KG1 (cell line): ENCODE measurements at regions not wholly inside any gene's neighbourhood (a gene's known extent, or its start where the extent isn't known, plus 50 kb on each side); places are given as distances from the start of the nearest gene placed in this dataset.

ENCODE experiments used
- DNase-seq: peaks from one replicate; lab custom pipeline; 2025; lab: John Stamatoyannopoulos, UW

- DNase-seq = no peak
These were observed 184.4 kb downstream of the SIPA1L2 start for GRCh38 chr1:232445361-232446106.

- DNase-seq = no peak
These were observed 186.6 kb downstream of the SIPA1L2 start for GRCh38 chr1:232443372-232443771.

GRCh38 chr1:232441036-232441411, 188.9 kb downstream of the SIPA1L2 start:
- no peak for DNase-seq

GRCh38 chr1:232440325-232441035, 189.5 kb downstream of the SIPA1L2 start:
- no peak for DNase-seq

- no peak for DNase-seq
These were observed 190.9 kb downstream of the SIPA1L2 start for GRCh38 chr1:232439011-232439410.

- no peak for DNase-seq
These were observed 191.5 kb downstream of the SIPA1L2 start for GRCh38 chr1:232438476-232438875.

GRCh38 chr1:232437510-232437909, 192.4 kb downstream of the SIPA1L2 start:
- DNase-seq = no peak

GRCh38 chr1:232435729-232436128, 194.2 kb downstream of the SIPA1L2 start:
- DNase-seq = no peak

- DNase-seq = no peak
These were observed 197.6 kb downstream of the SIPA1L2 start for GRCh38 chr1:232432313-232432712.

- no peak for DNase-seq
These were observed 198.2 kb downstream of the SIPA1L2 start for GRCh38 chr1:232431748-232432147.

- no peak for DNase-seq
These were observed 198.6 kb downstream of the SIPA1L2 start for GRCh38 chr1:232431326-232431725.

- DNase-seq = no peak
These were observed 199.5 kb downstream of the SIPA1L2 start for GRCh38 chr1:232430467-232430866.

- DNase-seq = no peak
These were observed 201.0 kb downstream of the SIPA1L2 start for GRCh38 chr1:232428786-232429530.

- DNase-seq = no peak
These were observed 201.8 kb downstream of the SIPA1L2 start for GRCh38 chr1:232428036-232428645.

GRCh38 chr1:232426801-232427200, 203.1 kb downstream of the SIPA1L2 start:
- DNase-seq = no peak

GRCh38 chr1:232425421-232425820, 204.5 kb downstream of the SIPA1L2 start:
- DNase-seq = no peak

- DNase-seq = no peak
These were observed 206.3 kb downstream of the SIPA1L2 start for GRCh38 chr1:232423591-232423990.

- DNase-seq = no peak
These were observed 207.0 kb downstream of the SIPA1L2 start for GRCh38 chr1:232422898-232423297.

GRCh38 chr1:232422098-232422497, 207.8 kb downstream of the SIPA1L2 start:
- no peak for DNase-seq

GRCh38 chr1:232421143-232421796, 208.7 kb downstream of the SIPA1L2 start:
- DNase-seq = no peak

GRCh38 chr1:232417636-232418248, 212.2 kb downstream of the SIPA1L2 start:
- no peak for DNase-seq
